Panc1 (cell line): ENCODE measurements at regions not wholly inside any gene's neighbourhood (a gene's known extent, or its start where the extent isn't known, plus 50 kb on each side); places are given as distances from the start of the nearest gene placed in this dataset.

Source experiments
- ATAC-seq: fragments of 200-7000 bp; cut with Tn5 transposase; 2 replicates; pipeline ENCODE4 v1.9.1; 2020; ENCODE audit warnings: mild to moderate bottlenecking, moderate library complexity
- BruUV-seq: library from RNA; stranded (reverse); fragments of 400-500 nt; replicated peaks from 2 replicates; lab custom pipeline; 2021; lab: Mats Ljungman, UMichigan
- CTCF ChIA-PET: fragments of 300-600 bp; sonication (Branson Sonifier 250); formaldehyde crosslinking; loops from one replicate; lab custom pipeline; 2022; ENCODE audit warnings: antibody characterized with exemption; lab: Charles Lee
- POLR2A ChIA-PET: fragments of 300-600 bp; sonication (Branson Sonifier 250); formaldehyde crosslinking; loops from one replicate; lab custom pipeline; 2022; ENCODE audit warnings: antibody characterized with exemption; lab: Charles Lee
- DNase-seq: peaks from one replicate; pipeline ENCODE4 v3.0.0-alpha.2; 2010; ENCODE audit warnings: low read depth, low spot score
- H3K27ac ChIP-seq: 2 replicates; pipeline ENCODE4 v1.5.1; 2011; ENCODE audit warnings: mild to moderate bottlenecking, low read length, inconsistent platforms
- H3K27me3 ChIP-seq: fragments of 200-500 bp; sonication (Bioruptor generic); 2 replicates; pipeline ENCODE4 v1.6.0; 2014; ENCODE audit warnings: low read length, inconsistent platforms; ENCODE audit not compliant: control insufficient read depth, insufficient read depth
- H3K36me3 ChIP-seq: fragments of 200-500 bp; sonication (Bioruptor generic); 2 replicates; pipeline ENCODE4 v1.5.1; 2014; ENCODE audit warnings: inconsistent platforms, mild to moderate bottlenecking, low read length, moderate library complexity; ENCODE audit not compliant: control insufficient read depth, insufficient read depth
- H3K4me1 ChIP-seq: 2 replicates; pipeline ENCODE4 v1.5.1; 2011; ENCODE audit warnings: inconsistent platforms, mild to moderate bottlenecking, low read length, moderate library complexity; ENCODE audit not compliant: control insufficient read depth, insufficient read depth
- H3K4me3 ChIP-seq, 2 experiments: 2 replicates each; pipeline ENCODE4 v1.5.1; 2011 to 2012; ENCODE audit warnings: low read depth in 2 of 2, low read length in 2 of 2, mild to moderate bottlenecking in 2 of 2, inconsistent platforms in 1 of 2, moderate library complexity in 1 of 2
- H3K9me3 ChIP-seq: fragments of 200-500 bp; sonication (Bioruptor generic); 2 replicates; pipeline ENCODE4 v1.5.1; 2014; ENCODE audit warnings: low read depth, mild to moderate bottlenecking, inconsistent platforms, low read length, moderate library complexity; ENCODE audit not compliant: control insufficient read depth, insufficient read depth
- CTCF ChIP-seq: fragments of 450-650 bp; IDR thresholded peaks from 2 replicates; pipeline ENCODE4 v1.5.1; 2017; ENCODE audit warnings: mild to moderate bottlenecking
- POLR2AphosphoS5 ChIP-seq: IDR thresholded peaks from 2 replicates; pipeline ENCODE4 v1.6.1; 2012; ENCODE audit warnings: mild to moderate bottlenecking, low read depth, low read length, moderate library complexity
- REST ChIP-seq, 2 experiments: IDR thresholded peaks; 2 replicates each; pipeline ENCODE4 v1.6.1; 2011 to 2012; ENCODE audit warnings: low read depth in 2 of 2, control low read depth in 1 of 2, low read length in 1 of 2, mild to moderate bottlenecking in 1 of 2, moderate library complexity in 1 of 2; ENCODE audit not compliant: insufficient read depth in 1 of 2
- SIN3A ChIP-seq: IDR thresholded peaks from 2 replicates; pipeline ENCODE4 v1.6.1; 2012; ENCODE audit warnings: low read depth, mild to moderate bottlenecking, low read length, moderate library complexity, borderline replicate concordance; ENCODE audit not compliant: insufficient read depth
- TCF7L2 ChIP-seq: IDR thresholded peaks from 2 replicates; pipeline ENCODE4 v1.6.1; 2011; ENCODE audit warnings: mild to moderate bottlenecking, low read depth, low read length, inconsistent platforms
- in situ Hi-C: cut with HindIII; loops from 2 replicates; pipeline ENCODE4 v1.10.0; 2016; ENCODE audit warnings: low sequenced_read_pairs, low pct_unique_long_range_greater_than_20kb
- intact Hi-C: fragments of 100-400 bp; cut with micrococcal nuclease; formaldehyde crosslinking; loops from one replicate; pipeline ENCODE4 v1.10.0; 2022; ENCODE audit not compliant: unreplicated experiment

- no peaks in the 10 kb centered on the region for H3K9me3 ChIP-seq
- ChIA-PET POLR2A (no interaction called here), CTCF (no interaction called here)
- H3K4me3 ChIP-seq = no peak overlapping the region
- H3K4me1 ChIP-seq = no peaks in the 10 kb centered on the region
- BruUV-seq = no TSS peak
- no peak for ATAC-seq
- TF ChIP-seq CTCF (no peak), SIN3A (no peak), TCF7L2 (no peak), REST (IDR thresholded peaks at IDR 0.05; ENCODE audit: insufficient read depth in 1 of 2, low read depth in 2 of 2, low read length in 1 of 2) (no peak), POLR2AphosphoS5 (no peak)
- intact Hi-C loops = no loop called here
- no peak for DNase-seq
- H3K27me3 ChIP-seq = no peaks in the 10 kb centered on the region
- in situ Hi-C loops = no loop called here
- H3K36me3 ChIP-seq = no peaks in the 10 kb centered on the region
- no peak overlapping the region for H3K27ac ChIP-seq
These were observed 393.3 kb downstream of the PPP3CA start for GRCh38 chr4:100954046-100954445.

GRCh38 chr4:100953616-100954015, 393.7 kb downstream of the PPP3CA start:
- no peak for DNase-seq
- ChIA-PET CTCF (no interaction called here), POLR2A (interaction anchor here (0.7 kb wide), 1 partner anchor 280 kb away, joined by 3 read pairs; no protein-coding TSS in a partner anchor)
- Histone ChIP-seq H3K4me1 (no peaks in the 10 kb centered on the region), H3K27ac (no peak overlapping the region), H3K4me3 (no peak overlapping the region), H3K27me3 (no peaks in the 10 kb centered on the region), H3K36me3 (no peaks in the 10 kb centered on the region), H3K9me3 (no peaks in the 10 kb centered on the region)
- in situ Hi-C loops = no loop called here
- intact Hi-C loops = no loop called here
- BruUV-seq = no TSS peak
- ATAC-seq = no peak
- no peak for TF ChIP-seq TCF7L2
- TF ChIP-seq REST (IDR thresholded peaks at IDR 0.05; ENCODE audit: insufficient read depth in 1 of 2, low read depth in 2 of 2, low read length in 1 of 2) = no peak
- TF ChIP-seq CTCF = no peak
- no peak for TF ChIP-seq SIN3A
- TF ChIP-seq POLR2AphosphoS5 = no peak
